ENCODE measurements at regions not wholly inside any gene's neighbourhood (a gene's known extent, or its start where the extent isn't known, plus 50 kb on each side); places are given as distances from the start of the nearest gene placed in this dataset.

GRCh38 chr2:138298120-138298814 lies 203.3 kb upstream of the SPOPL start:
- no peak overlapping the region for H3K4ac ChIP-seq (ENCODE audit: low read depth, low read length)
- H3K79me1 ChIP-seq (ENCODE audit: insufficient read depth, low read depth, low read length, poor library complexity, severe bottlenecking), result no peaks in the 10 kb centered on the region
- no peak for TF ChIP-seq CTCF (conservative IDR thresholded peaks at IDR 0.05)
- no peaks in the 10 kb centered on the region for H3K4me1 ChIP-seq (ENCODE audit: insufficient read depth, low read length)
- no peak overlapping the region for H2AFZ ChIP-seq (ENCODE audit: low read length)
- no peak overlapping the region for H3T11ph ChIP-seq (ENCODE audit: low read length)
- no peak overlapping the region for H4K91ac ChIP-seq (ENCODE audit: insufficient read length, low read depth, low read length)
- Mint-ChIP-seq H3K36me3 (ENCODE audit: insufficient read depth in 1 of 3, low read depth in 3 of 3) (no peaks in the 10 kb centered on the region), H3K27ac (no peak overlapping the region), H3K4me1 (no peaks in the 10 kb centered on the region), H3K4me3 (no peak overlapping the region), H3K9me3 (no peaks in the 10 kb centered on the region), H3K27me3 (ENCODE audit: low read depth) (no peaks in the 10 kb centered on the region)
- H2BK15ac ChIP-seq (ENCODE audit: low read depth, low read length), result no peak overlapping the region
- H2BK120ac ChIP-seq (ENCODE audit: low read depth, low read length, poor library complexity, severe bottlenecking), result no peak overlapping the region
- H3K27me3 ChIP-seq (ENCODE audit: insufficient read depth, low read length), result no peaks in the 10 kb centered on the region
- H3K14ac ChIP-seq (ENCODE audit: insufficient read depth, low read length), result no peak overlapping the region
- no CpG with 5 or more reads among the region's 11 CpGs for WGBS (ENCODE audit: extremely low coverage, insufficient read length, low lambda C conversion rate)
- DNase-seq, result no peak
- no peak overlapping the region for H4K8ac ChIP-seq (replicated peaks; ENCODE audit: insufficient read length, low read depth, low read length)
- no peak overlapping the region for H2BK20ac ChIP-seq (ENCODE audit: low read depth, low read length, poor library complexity, severe bottlenecking)
- H4K5ac ChIP-seq (ENCODE audit: insufficient read length, low read depth, low read length), result no peak overlapping the region
- no peak overlapping the region for H3K9ac ChIP-seq (ENCODE audit: extremely low read depth, insufficient read length, low read length)
- no peak overlapping the region for H3K4me2 ChIP-seq (ENCODE audit: insufficient read depth, insufficient read length, low read length)
- H2BK5ac ChIP-seq (ENCODE audit: insufficient read length, low read length), result no peak overlapping the region
- H3K23me2 ChIP-seq (ENCODE audit: insufficient read length, low read depth, low read length, poor library complexity, severe bottlenecking), result no peaks in the 10 kb centered on the region
- H3K23ac ChIP-seq (ENCODE audit: insufficient read length, low read depth, low read length), result no peak overlapping the region
- H3K18ac ChIP-seq (ENCODE audit: insufficient read length, low read depth, low read length), result no peak overlapping the region
- no peak overlapping the region for H3K56ac ChIP-seq (ENCODE audit: insufficient read length, low read depth, low read length)
- no peaks in the 10 kb centered on the region for H4K20me1 ChIP-seq (ENCODE audit: control insufficient read depth, insufficient read depth, insufficient read length)
- no peaks in the 10 kb centered on the region for H3K9me3 ChIP-seq (ENCODE audit: control insufficient read depth, low read depth, low read length)
- no peak overlapping the region for H2AK5ac ChIP-seq (ENCODE audit: insufficient read length, low read length)
- H3K79me2 ChIP-seq (ENCODE audit: insufficient read depth, low read length), result no peaks in the 10 kb centered on the region
- H3K27ac ChIP-seq (ENCODE audit: insufficient read length, low read depth, low read length), result no peak overlapping the region
- no peak overlapping the region for H2BK12ac ChIP-seq (ENCODE audit: insufficient read length, low read depth, low read length)

Measured in H9 (cell line).